ENCODE measurements at regions not wholly inside any gene's neighbourhood (a gene's known extent, or its start where the extent isn't known, plus 50 kb on each side); places are given as distances from the start of the nearest gene placed in this dataset.

DNA sequence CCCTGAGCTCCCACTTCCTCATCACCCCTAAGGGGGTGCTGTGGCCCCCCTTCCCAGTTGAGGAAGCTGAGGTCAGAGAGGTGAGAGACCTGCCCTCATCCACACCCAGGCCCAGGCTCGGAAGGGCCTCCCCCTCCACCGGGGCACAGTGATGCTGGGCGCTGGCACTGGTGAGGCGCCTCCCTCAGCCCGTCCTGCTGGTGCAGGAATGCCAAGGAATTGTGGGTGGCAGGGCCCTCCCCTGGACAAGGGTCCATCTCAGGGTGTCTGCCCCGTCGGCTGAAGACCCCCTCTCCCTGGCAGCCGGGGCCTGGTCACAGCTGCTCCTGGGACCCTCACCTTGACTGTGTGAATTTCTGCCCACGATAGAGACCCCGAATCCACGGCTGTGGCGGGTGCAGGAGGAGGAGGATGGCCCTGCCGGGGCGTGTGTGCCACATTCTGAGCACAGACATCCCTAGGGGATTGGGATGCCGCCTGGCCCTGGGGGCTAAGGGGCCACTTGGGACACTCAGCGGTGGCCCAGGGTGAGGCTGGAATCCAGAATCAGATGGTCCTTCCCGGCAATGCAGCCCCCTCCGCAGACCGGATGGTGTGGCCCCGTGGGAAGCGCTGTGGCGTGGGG is 70.2 kb upstream of the GATA5 start:
- DNase-seq = no peak

GRCh38 chr20:62546606-62547005 is 70.8 kb upstream of the GATA5 start:
- no peak for DNase-seq

DNA sequence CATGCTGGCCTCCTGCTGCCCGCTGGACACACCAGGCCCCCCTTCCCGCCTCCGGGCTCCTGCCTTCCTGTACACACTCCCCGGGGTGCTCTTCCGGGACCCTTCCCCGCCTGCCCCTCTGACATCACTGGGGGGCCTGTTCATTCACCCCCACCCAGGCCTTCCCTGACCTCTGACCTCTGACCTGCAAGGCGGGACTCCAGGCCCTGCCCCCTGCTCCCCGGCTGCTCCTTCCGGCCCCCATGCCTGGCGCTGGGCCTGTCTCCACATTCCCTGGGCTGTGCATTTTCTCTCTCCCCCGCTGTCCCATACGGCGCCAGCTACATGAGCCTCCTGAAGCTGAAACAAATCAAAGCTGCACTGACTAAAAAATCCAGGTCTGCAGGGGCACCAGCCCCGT is 71.6 kb upstream of the GATA5 start:
- no peak for DNase-seq

- DNase-seq = no peak
Measured at GRCh38 chr20:62548471-62548870, 72.7 kb upstream of the GATA5 start.

GRCh38 chr20:62549029-62549428 is 73.2 kb upstream of the GATA5 start:
- DNase-seq = no peak

DNA sequence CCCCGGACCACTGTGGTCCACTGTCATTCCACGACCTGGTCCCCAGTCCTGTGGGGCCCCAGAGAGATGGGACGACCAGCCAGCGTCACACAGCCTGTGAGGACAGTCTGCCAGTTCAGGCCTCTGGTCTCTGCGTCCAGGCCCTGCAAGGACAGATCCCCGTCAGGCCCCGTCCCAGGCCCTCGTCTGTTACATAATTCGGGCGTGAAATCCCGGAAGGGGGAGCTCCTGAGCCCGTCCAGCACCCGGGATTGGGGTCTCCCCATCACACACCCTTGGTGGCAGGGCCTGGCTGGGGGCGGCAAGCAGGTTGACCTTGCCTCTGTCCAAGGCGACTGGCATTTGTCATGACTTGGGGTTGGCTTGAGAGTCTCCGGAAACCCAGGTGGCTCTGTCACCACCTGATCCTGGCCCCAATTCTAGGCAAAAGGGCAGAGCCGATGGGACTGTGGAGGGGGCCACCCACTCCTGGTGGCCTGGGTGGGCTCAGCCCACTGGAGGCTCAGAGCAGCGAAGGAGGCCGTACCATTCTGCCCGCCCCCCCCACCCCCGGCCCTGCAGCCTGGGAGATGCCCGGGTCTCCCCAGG is 73.8 kb upstream of the GATA5 start:
- DNase-seq = no peak

DNA sequence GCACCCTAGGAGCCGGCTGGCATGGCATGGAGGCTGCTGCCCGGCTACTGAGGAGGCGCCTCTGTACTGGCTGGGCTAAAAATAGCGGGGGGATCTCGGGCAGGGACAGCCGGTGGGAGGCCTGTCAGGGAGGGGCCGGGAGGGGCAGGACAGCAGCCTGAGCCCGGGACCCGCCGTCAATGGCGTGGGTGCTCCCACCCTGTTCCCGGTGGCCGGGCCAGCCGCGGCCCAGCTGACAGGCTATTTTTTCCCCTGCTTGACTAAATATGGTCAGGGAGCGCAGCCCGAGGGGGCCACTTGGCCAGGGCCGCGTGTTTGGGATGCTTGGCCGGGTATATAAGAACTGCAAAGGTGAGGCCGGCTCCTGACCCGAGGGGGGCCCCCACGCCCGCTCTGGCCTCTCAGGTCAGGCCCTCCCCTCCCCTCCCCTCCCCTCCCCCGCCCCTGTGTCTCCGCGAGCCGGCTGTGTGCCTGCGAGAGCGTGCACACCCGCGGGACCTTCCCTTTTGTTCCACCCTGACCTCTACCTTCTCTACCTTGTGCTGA is 74.4 kb upstream of the GATA5 start:
- no peak for DNase-seq

DNA sequence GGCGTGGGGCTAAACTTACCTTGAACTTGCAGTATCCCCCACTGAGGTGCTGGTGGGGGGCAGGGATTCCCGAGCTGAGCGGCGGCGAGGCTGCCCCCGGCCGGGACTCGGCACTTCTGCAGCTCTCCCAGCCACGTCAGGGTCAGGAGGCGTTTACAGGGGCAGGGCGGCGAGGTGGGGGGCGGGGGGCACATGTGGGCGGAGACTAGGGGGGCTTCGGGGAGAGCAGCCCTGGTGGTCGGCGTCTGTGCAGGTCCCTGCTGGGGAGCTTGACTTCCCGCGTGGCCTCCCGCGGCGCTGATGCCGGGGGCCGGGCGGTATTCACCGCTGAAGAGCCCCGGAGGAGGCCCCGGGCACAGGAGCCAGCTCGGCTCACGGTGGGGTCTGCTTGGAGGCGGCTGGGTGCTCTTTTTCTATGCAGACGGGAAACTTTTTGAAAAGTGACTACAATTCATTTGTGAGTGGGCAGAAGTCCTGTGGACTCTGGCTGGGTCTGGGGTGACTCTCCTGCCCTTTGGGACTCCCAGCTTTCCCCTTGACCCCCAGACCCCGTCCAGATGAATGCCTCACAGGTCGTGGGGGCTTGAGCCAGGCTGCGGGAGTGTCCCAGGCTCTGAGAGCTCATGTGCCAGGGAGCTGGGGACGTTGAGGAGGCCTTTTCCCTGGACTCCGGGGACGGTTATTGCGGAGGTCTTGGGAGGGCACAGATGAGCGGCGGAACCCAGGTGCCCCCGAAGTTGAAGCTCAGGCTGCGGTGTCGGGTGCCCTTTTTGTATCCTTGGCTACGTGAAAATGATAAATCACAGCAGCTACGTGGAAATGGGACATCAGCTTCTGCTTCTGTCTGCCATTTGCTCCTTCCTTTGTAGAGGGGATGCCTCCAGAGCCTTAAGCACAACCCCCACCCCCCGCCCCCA is 75.9 kb upstream of the GATA5 start:
- DNase-seq = no peak

GRCh38 chr20:62552613-62553012 is 76.8 kb upstream of the GATA5 start:
- DNase-seq = no peak

DNA sequence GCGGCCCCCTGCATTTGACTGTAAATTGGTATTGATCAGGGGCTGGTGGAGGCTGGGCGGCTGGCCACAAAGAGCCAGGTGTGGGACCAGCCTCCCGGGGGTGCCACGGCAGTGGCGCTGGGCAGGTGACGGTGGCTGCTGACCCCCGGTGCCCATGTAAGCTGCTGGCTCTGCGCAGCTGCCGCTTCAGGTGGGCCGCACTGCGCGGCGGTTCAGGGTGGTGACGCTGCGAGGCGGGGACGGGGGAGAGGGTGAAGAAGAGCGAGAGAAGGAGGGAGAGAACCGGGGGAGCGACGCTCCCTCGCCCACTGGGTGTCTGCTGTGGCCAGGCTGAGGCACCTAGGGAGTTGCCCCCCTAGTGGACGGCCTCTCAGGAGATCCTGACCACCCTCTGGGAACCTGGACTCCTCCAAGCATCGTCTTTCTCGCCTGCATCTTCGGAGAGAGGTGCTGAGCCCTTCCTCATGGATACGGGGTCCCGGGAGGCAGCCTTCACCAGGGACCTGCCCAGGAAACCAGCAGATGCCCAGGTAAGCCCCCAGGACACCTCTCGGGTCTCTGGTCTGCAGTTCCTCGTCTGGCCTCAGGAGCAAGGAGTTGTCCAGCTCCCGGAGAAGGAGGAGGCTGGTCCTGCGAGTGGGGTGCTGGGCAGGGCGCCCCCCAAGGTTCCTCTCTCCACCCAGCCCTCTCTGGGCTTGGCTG is 77.5 kb upstream of the GATA5 start:
- no peak for DNase-seq

GRCh38 chr20:62553838-62554161 is 78.0 kb upstream of the GATA5 start:
- no peak for DNase-seq

GRCh38 chr20:62554214-62554897 is 78.6 kb upstream of the GATA5 start:
- no peak for DNase-seq

DNA sequence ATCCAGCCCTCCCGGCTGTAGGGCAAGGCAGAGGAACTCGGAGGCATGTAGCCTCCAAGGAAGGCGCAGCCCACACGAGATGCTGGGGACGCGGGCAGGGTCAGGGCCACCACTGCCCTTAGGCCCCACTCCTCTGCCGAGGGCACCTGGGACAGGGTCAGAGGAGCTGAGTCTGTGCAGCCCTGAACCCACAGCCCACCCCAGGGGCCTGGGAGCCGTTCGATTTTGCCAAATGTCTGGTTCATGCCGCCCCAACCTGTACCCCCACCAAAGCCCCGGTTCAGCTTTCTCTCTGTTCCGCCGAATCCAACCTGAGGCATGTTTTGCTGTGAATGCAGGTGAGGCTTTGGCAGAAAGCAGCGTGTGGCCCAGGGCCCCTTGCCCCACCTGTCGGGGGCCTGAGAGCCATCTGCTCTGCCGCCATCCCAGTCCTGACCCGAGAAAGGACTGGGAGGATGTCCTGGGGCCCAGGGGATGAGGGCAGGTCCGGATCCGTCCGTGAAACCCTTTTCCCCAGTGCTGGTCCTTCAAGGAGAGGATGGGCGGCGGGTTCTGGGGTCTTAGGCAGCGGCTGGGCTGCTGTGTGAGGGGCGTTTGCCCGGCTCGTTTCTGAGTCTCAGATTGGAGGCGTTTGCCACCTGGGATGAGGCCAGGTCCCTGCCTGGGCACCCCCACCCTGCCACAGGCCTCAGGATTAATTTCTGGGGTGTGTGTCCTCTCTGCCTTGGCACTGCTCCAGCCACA is 79.3 kb upstream of the GATA5 start:
- no peak for DNase-seq

GRCh38 chr20:62555642-62556420 is 80.0 kb upstream of the GATA5 start:
- no peak for DNase-seq

DNA sequence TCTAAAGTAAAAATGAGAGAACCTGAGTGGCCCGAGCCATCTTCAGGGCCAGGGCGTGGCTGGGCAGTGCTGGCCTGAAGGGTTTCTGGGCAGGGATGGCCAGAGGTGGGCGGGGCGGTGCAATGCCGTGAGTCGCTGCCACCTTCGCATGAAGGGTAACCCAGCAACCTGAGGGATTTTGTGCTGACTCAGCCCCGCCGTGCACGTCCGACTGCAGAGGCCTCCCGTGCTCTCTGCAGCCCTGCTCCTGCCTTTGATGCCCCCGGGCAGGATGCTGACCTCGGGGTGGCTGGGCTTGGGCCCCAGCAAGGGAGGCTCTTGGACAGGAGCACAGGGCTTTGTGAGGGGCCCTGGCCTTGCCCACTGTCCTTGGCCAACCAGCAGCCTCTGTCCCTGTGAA is 81.7 kb upstream of the GATA5 start:
- no peak for DNase-seq

- DNase-seq = no peak
Measured at GRCh38 chr20:62557999-62558408, 82.2 kb upstream of the GATA5 start.

DNA sequence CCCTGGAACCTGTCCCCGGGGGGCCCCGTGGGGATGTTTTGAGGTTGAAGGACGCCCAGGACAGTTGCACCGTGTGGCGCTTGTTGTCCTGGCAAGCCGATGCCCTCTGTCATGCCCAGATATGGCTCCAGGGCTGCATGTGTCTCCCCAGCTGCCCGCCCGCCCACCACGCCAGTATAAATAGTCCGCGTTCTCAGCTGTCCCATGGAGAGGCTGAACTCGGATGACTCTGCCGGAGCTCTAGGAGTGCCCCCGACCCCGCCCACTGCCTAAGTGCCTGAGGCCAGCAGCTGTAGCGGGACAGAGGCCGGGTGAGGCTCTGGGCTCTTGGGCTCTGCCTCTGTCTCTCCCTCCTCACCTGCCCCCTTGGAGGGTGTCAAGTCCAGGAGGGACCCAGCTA is 83.0 kb upstream of the GATA5 start:
- no peak for DNase-seq

DNA sequence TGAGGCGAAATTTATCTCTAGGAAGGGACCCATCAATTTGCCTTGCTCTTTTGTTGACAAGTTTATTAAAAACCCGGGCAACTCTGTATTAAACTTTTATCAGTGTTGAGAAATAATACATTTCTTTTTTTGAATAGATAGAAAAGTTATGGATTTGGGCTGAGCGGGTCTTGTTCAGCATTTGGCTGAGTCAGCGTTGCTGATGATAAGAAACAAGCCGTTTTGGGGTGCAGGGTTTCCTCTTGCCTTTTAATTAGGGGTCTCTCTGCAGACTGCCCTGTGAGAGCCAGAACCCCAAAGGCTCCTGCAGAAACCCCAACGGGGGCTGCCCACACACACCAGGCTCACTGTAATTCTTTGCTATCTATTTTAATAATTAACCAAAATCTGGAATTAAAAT is 82.1 kb upstream of the SLCO4A1 start:
- DNase-seq = no peak

GRCh38 chr20:62561182-62561581 is 81.1 kb upstream of the SLCO4A1 start:
- DNase-seq = no peak

DNA sequence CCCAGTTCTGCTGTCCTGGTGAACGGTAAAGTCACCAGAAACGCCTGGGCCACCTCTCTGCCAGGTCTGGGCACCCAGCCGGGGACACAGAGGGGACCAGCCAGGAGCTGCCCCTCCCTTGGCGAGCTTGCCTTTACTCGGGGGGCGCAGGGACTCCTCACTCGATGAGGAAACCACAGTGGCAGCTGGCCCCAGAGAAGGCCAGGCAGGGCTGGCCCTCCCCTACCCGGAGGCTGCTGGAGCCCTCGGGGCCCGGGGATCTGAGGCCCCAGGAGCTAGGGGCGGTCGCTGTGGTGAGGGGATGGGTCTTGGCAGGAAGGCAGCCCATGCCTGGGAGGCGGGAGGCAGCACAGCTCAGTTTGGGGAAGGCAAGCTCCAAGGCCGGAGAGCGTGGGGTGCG is 80.4 kb upstream of the SLCO4A1 start:
- DNase-seq = no peak

GRCh38 chr20:62562831-62563230 is 79.5 kb upstream of the SLCO4A1 start:
- DNase-seq = no peak

All from activated T-cell treated with anti-CD3 and anti-CD28 coated beads for 4 hours (primary cell).